ENCODE measurements at regions not wholly inside any gene's neighbourhood (a gene's known extent, or its start where the extent isn't known, plus 50 kb on each side); places are given as distances from the start of the nearest gene placed in this dataset.

DNA sequence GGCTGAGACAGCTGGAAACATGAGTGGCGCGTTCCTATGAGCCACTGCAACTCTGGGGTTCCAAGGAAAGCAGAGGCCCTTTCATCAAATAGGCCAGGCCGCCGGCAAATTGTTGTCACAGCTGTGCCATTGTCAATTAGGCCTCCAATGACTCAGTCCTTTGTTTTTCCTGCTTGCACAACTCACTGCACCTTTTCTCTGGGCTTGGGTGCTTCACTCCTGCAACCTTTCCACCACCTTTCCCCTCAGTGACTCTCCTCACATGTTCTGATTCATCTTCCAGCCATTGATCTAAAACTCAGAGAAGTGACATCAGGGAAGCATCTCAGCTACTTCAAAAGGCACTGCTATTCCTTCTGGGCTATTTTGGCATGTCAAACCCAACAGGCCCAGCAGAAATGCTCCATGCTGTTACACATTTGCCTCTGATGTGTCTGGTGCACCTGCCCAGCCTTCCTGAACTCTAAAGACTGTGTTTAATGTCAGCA lies 653.7 kb downstream of the NR2F1-AS1 start:
- TF ChIP-seq CTCF (conservative IDR thresholded peaks at IDR 0.05): no peak
- H3K27ac ChIP-seq: no peak overlapping the region

- H3K27ac ChIP-seq: no peak overlapping the region
- TF ChIP-seq CTCF (conservative IDR thresholded peaks at IDR 0.05): no peak
- TF ChIP-seq ZFX (IDR thresholded peaks at IDR 0.05): no peak
Observed at GRCh38 chr5:92923885-92924284, 657.1 kb downstream of the NR2F1-AS1 start.

- TF ChIP-seq ZFX (IDR thresholded peaks at IDR 0.05) (no peak), CTCF (conservative IDR thresholded peaks at IDR 0.05) (no peak)
- H3K27ac ChIP-seq: no peak overlapping the region
Observed at GRCh38 chr5:92922231-92922967, 658.6 kb downstream of the NR2F1-AS1 start.

GRCh38 chr5:92917044-92917443 lies 664.0 kb downstream of the NR2F1-AS1 start:
- no peak for TF ChIP-seq ZFX (IDR thresholded peaks at IDR 0.05)
- TF ChIP-seq CTCF (conservative IDR thresholded peaks at IDR 0.05): no peak
- no peak overlapping the region for H3K27ac ChIP-seq

GRCh38 chr5:92916036-92916435 lies 665.0 kb downstream of the NR2F1-AS1 start:
- no peak overlapping the region for H3K27ac ChIP-seq
- TF ChIP-seq CTCF (conservative IDR thresholded peaks at IDR 0.05): peak; percentile 61
- TF ChIP-seq ZFX (IDR thresholded peaks at IDR 0.05): no peak

- no peak for TF ChIP-seq CTCF (conservative IDR thresholded peaks at IDR 0.05)
- no peak for TF ChIP-seq ZFX (IDR thresholded peaks at IDR 0.05)
- H3K27ac ChIP-seq: no peak overlapping the region
Observed at GRCh38 chr5:92912283-92912682, 668.7 kb downstream of the NR2F1-AS1 start.

- TF ChIP-seq CTCF (conservative IDR thresholded peaks at IDR 0.05): no peak
- no peak for TF ChIP-seq ZFX (IDR thresholded peaks at IDR 0.05)
- no peak overlapping the region for H3K27ac ChIP-seq
Observed at GRCh38 chr5:92911851-92912250, 669.2 kb downstream of the NR2F1-AS1 start.
